ENCODE measurements at regions not wholly inside any gene's neighbourhood (a gene's known extent, or its start where the extent isn't known, plus 50 kb on each side); places are given as distances from the start of the nearest gene placed in this dataset.

GRCh38 chr2:220029013-220029412, 401.6 kb downstream of the SLC4A3 start:
- no peak overlapping the region for H3K9ac ChIP-seq (ENCODE audit: low read depth, low read length)
- no peaks in the 10 kb centered on the region for H3K9me3 ChIP-seq (ENCODE audit: insufficient read depth, low read depth, low read length)
- WGBS: no CpG with 5 or more reads among the region's 1 CpG

GRCh38 chr2:220033546-220033945, 406.1 kb downstream of the SLC4A3 start:
- H3K27ac ChIP-seq (ENCODE audit: low read depth, low read length): no peak overlapping the region
- H3K9me3 ChIP-seq (ENCODE audit: insufficient read depth, low read depth, low read length): no peaks in the 10 kb centered on the region
- H3K4me1 ChIP-seq (ENCODE audit: insufficient read depth, low read length): no peaks in the 10 kb centered on the region
- 81% methylated on average over 1 of the region's 1 CpG for WGBS
- no peak overlapping the region for H3K4me3 ChIP-seq (ENCODE audit: low read length)
- H3K36me3 ChIP-seq (ENCODE audit: insufficient read depth, low read length): no peaks in the 10 kb centered on the region
- H3K9ac ChIP-seq (ENCODE audit: low read depth, low read length): no peak overlapping the region
- H3K27me3 ChIP-seq (ENCODE audit: insufficient read depth, low read length): no peaks in the 10 kb centered on the region

More at GRCh38 chr2:220029013-220029412, 401.6 kb downstream of the SLC4A3 start:
- Histone ChIP-seq H3K4me1 (ENCODE audit: insufficient read depth, low read length) (no peaks in the 10 kb centered on the region), H3K4me3 (ENCODE audit: low read length) (no peak overlapping the region), H3K36me3 (ENCODE audit: insufficient read depth, low read length) (no peaks in the 10 kb centered on the region), H3K27ac (ENCODE audit: low read depth, low read length) (no peak overlapping the region), H3K27me3 (ENCODE audit: insufficient read depth, low read length) (no peaks in the 10 kb centered on the region)

GRCh38 chr2:220034426-220035130, 407.1 kb downstream of the SLC4A3 start:
- no peaks in the 10 kb centered on the region for H3K4me1 ChIP-seq (ENCODE audit: insufficient read depth, low read length)
- H3K27ac ChIP-seq (ENCODE audit: low read depth, low read length): no peak overlapping the region
- no peaks in the 10 kb centered on the region for H3K36me3 ChIP-seq (ENCODE audit: insufficient read depth, low read length)
- H3K4me3 ChIP-seq (ENCODE audit: low read length): no peak overlapping the region
- H3K27me3 ChIP-seq (ENCODE audit: insufficient read depth, low read length): no peaks in the 10 kb centered on the region
- no peaks in the 10 kb centered on the region for H3K9me3 ChIP-seq (ENCODE audit: insufficient read depth, low read depth, low read length)
- no peak overlapping the region for H3K9ac ChIP-seq (ENCODE audit: low read depth, low read length)

DNA sequence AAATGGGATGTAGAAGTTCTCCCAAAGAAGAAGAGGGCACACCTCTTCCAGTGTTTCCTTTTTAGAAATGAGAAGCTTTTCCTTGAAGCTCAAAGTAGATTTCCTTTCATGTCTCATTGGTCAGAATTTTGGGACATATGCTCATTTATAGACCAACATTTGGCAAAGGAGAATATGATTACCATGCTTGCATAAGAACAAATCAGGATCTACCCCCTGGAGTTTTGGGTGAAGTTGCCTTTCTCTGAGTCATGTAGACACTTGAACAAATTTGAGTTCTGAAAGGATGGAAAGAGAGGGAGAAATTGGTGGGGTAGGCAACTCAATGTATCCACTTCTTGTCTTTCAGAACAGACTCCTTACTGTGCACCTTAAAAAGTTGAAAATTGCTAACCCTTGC, 409.0 kb downstream of the SLC4A3 start:
- Histone ChIP-seq H3K4me3 (ENCODE audit: low read length) (no peak overlapping the region), H3K4me1 (ENCODE audit: insufficient read depth, low read length) (peaks cover 2% of the 10 kb centered on the region), H3K9ac (ENCODE audit: low read depth, low read length) (no peak overlapping the region), H3K36me3 (ENCODE audit: insufficient read depth, low read length) (no peaks in the 10 kb centered on the region), H3K9me3 (ENCODE audit: insufficient read depth, low read depth, low read length) (no peaks in the 10 kb centered on the region), H3K27me3 (ENCODE audit: insufficient read depth, low read length) (no peaks in the 10 kb centered on the region), H3K27ac (ENCODE audit: low read depth, low read length) (no peak overlapping the region)

- H3K27me3 ChIP-seq (ENCODE audit: insufficient read depth, low read length): no peaks in the 10 kb centered on the region
- 95% methylated on average over 5 of the region's 5 CpGs for WGBS
- H3K4me3 ChIP-seq (ENCODE audit: low read length): no peak overlapping the region
- no peaks in the 10 kb centered on the region for H3K36me3 ChIP-seq (ENCODE audit: insufficient read depth, low read length)
- H3K4me1 ChIP-seq (ENCODE audit: insufficient read depth, low read length): peaks cover 36% of the 10 kb centered on the region
- no peaks in the 10 kb centered on the region for H3K9me3 ChIP-seq (ENCODE audit: insufficient read depth, low read depth, low read length)
- H3K9ac ChIP-seq (ENCODE audit: low read depth, low read length): no peak overlapping the region
- no peak overlapping the region for H3K27ac ChIP-seq (ENCODE audit: low read depth, low read length)
Observed at GRCh38 chr2:220040346-220040745, 412.9 kb downstream of the SLC4A3 start.

DNA sequence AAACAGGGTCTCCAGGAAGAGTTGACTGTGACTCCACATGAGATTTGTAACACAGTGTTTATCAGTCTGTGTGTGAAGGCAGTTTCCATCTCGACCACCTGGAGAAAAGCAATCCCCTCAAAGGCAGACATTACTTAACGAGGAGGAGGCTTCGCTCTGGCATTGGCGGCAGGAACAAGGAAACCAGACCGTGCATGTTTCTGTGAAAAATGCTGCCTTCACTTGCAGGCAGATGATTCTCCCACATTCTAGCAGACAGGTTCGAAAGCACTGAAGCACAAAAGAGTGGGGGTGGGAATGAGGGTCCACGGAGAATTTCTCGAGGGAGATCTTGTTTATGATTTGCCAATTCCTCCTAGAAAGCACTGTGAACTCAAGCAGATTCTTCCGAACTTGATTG, 414.0 kb downstream of the SLC4A3 start:
- WGBS: 71% methylated on average over 9 of the region's 9 CpGs
- no peaks in the 10 kb centered on the region for H3K27me3 ChIP-seq (ENCODE audit: insufficient read depth, low read length)
- no peak overlapping the region for H3K4me3 ChIP-seq (ENCODE audit: low read length)
- H3K9me3 ChIP-seq (ENCODE audit: insufficient read depth, low read depth, low read length): no peaks in the 10 kb centered on the region
- no peaks in the 10 kb centered on the region for H3K36me3 ChIP-seq (ENCODE audit: insufficient read depth, low read length)
- H3K9ac ChIP-seq (ENCODE audit: low read depth, low read length): no peak overlapping the region
- no peak overlapping the region for H3K27ac ChIP-seq (ENCODE audit: low read depth, low read length)
- H3K4me1 ChIP-seq (ENCODE audit: insufficient read depth, low read length): peaks cover 36% of the 10 kb centered on the region

- Histone ChIP-seq H3K4me3 (ENCODE audit: low read length) (no peak overlapping the region), H3K27ac (ENCODE audit: low read depth, low read length) (no peak overlapping the region), H3K27me3 (ENCODE audit: insufficient read depth, low read length) (no peaks in the 10 kb centered on the region), H3K9me3 (ENCODE audit: insufficient read depth, low read depth, low read length) (no peaks in the 10 kb centered on the region), H3K4me1 (ENCODE audit: insufficient read depth, low read length) (peaks cover 36% of the 10 kb centered on the region), H3K36me3 (ENCODE audit: insufficient read depth, low read length) (no peaks in the 10 kb centered on the region), H3K9ac (ENCODE audit: low read depth, low read length) (no peak overlapping the region)
- 81% methylated on average over 2 of the region's 2 CpGs for WGBS
Observed at GRCh38 chr2:220043155-220043989, 415.9 kb downstream of the SLC4A3 start.

DNA sequence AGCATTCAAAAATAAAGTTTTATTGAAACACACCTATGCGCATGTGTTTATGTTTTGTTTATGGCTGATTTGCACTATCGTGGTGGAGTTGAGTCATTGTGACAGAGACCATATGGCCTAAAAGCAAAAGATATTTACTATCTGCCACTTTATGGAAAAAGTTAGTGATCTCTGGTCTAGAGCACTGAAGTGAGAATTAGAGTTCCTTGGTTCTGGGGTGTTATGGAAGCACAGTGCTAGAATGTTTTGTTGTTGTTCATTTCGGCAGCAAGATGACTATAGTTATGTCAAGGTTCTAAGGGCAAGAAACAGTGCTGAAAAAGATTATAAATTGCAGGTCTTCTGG, 416.5 kb downstream of the SLC4A3 start:
- peaks cover 36% of the 10 kb centered on the region for H3K4me1 ChIP-seq (ENCODE audit: insufficient read depth, low read length)
- WGBS: 96% methylated on average over 2 of the region's 3 CpGs

GRCh38 chr2:220044383-220044782, 417.0 kb downstream of the SLC4A3 start:
- Histone ChIP-seq H3K36me3 (ENCODE audit: insufficient read depth, low read length) (no peaks in the 10 kb centered on the region), H3K27ac (ENCODE audit: low read depth, low read length) (no peak overlapping the region), H3K9me3 (ENCODE audit: insufficient read depth, low read depth, low read length) (no peaks in the 10 kb centered on the region), H3K9ac (ENCODE audit: low read depth, low read length) (no peak overlapping the region), H3K4me3 (ENCODE audit: low read length) (no peak overlapping the region), H3K27me3 (ENCODE audit: insufficient read depth, low read length) (no peaks in the 10 kb centered on the region), H3K4me1 (ENCODE audit: insufficient read depth, low read length) (peaks cover 36% of the 10 kb centered on the region)
- 50% methylated on average over 1 of the region's 1 CpG for WGBS

More for the DNA sequence above, 416.5 kb downstream of the SLC4A3 start:
- H3K4me3 ChIP-seq (ENCODE audit: low read length): no peak overlapping the region
- no peak overlapping the region for H3K9ac ChIP-seq (ENCODE audit: low read depth, low read length)
- H3K9me3 ChIP-seq (ENCODE audit: insufficient read depth, low read depth, low read length): no peaks in the 10 kb centered on the region
- no peaks in the 10 kb centered on the region for H3K27me3 ChIP-seq (ENCODE audit: insufficient read depth, low read length)
- no peak overlapping the region for H3K27ac ChIP-seq (ENCODE audit: low read depth, low read length)
- no peaks in the 10 kb centered on the region for H3K36me3 ChIP-seq (ENCODE audit: insufficient read depth, low read length)

GRCh38 chr2:220046507-220046906, 419.1 kb downstream of the SLC4A3 start:
- Histone ChIP-seq H3K4me3 (ENCODE audit: low read length) (no peak overlapping the region), H3K36me3 (ENCODE audit: insufficient read depth, low read length) (no peaks in the 10 kb centered on the region), H3K9ac (ENCODE audit: low read depth, low read length) (no peak overlapping the region), H3K27me3 (ENCODE audit: insufficient read depth, low read length) (no peaks in the 10 kb centered on the region), H3K9me3 (ENCODE audit: insufficient read depth, low read depth, low read length) (no peaks in the 10 kb centered on the region), H3K27ac (ENCODE audit: low read depth, low read length) (no peak overlapping the region), H3K4me1 (ENCODE audit: insufficient read depth, low read length) (peaks cover 34% of the 10 kb centered on the region)
- WGBS: 96% methylated on average over 2 of the region's 2 CpGs

GRCh38 chr2:220051716-220052115, 424.3 kb downstream of the SLC4A3 start:
- H3K9ac ChIP-seq (ENCODE audit: low read depth, low read length): no peak overlapping the region
- 96% methylated on average over 3 of the region's 3 CpGs for whole genome bisulfite sequencing
- H3K36me3 ChIP-seq (ENCODE audit: insufficient read depth, low read length): no peaks in the 10 kb centered on the region

More at GRCh38 chr2:220051716-220052115, 424.3 kb downstream of the SLC4A3 start:
- no peak overlapping the region for H3K27ac ChIP-seq (ENCODE audit: low read depth, low read length)
- no peaks in the 10 kb centered on the region for H3K4me1 ChIP-seq (ENCODE audit: insufficient read depth, low read length)
- H3K9me3 ChIP-seq (ENCODE audit: insufficient read depth, low read depth, low read length): peaks cover 14% of the 10 kb centered on the region
- H3K27me3 ChIP-seq (ENCODE audit: insufficient read depth, low read length): no peaks in the 10 kb centered on the region
- H3K4me3 ChIP-seq (ENCODE audit: low read length): no peak overlapping the region
